Dedifferentiated amniotic fluid mesenchymal stem cell (primary cell): ENCODE measurements at regions not wholly inside any gene's neighbourhood (a gene's known extent, or its start where the extent isn't known, plus 50 kb on each side); places are given as distances from the start of the nearest gene placed in this dataset.

Experiments
- DNase-seq: peaks from one replicate; pipeline ENCODE4 v3.0.0-alpha.2; 2016; ENCODE audit errors: extremely low spot score

- no peak for DNase-seq
Observed at GRCh38 chr16:85256190-85256739, 144.0 kb upstream of the CIBAR2 start.

- no peak for DNase-seq
Observed at GRCh38 chr16:85257483-85257882, 145.2 kb upstream of the CIBAR2 start.

- DNase-seq: no peak
Observed at GRCh38 chr16:85258166-85258565, 145.9 kb upstream of the CIBAR2 start.

GRCh38 chr16:85258629-85259028 is 146.4 kb upstream of the CIBAR2 start:
- no peak for DNase-seq

GRCh38 chr16:85259115-85259831 is 147.0 kb upstream of the CIBAR2 start:
- no peak for DNase-seq

- no peak for DNase-seq
Observed at GRCh38 chr16:85259832-85260167, 147.5 kb upstream of the CIBAR2 start.

GRCh38 chr16:85261204-85261603 is 148.9 kb upstream of the CIBAR2 start:
- no peak for DNase-seq

GRCh38 chr16:85261657-85262557 is 149.6 kb upstream of the CIBAR2 start:
- no peak for DNase-seq

GRCh38 chr16:85262558-85263238 is 150.4 kb upstream of the CIBAR2 start:
- no peak for DNase-seq

- no peak for DNase-seq
Observed at GRCh38 chr16:85263239-85263585, 150.9 kb upstream of the CIBAR2 start.

- no peak for DNase-seq
Observed at GRCh38 chr16:85264752-85265151, 152.5 kb upstream of the CIBAR2 start.

GRCh38 chr16:85265161-85265784 is 153.0 kb upstream of the CIBAR2 start:
- no peak for DNase-seq

- no peak for DNase-seq
Observed at GRCh38 chr16:85265810-85266209, 153.5 kb upstream of the CIBAR2 start.

GRCh38 chr16:85266857-85267256 is 154.6 kb upstream of the CIBAR2 start:
- DNase-seq: no peak

GRCh38 chr16:85267414-85267945 is 155.2 kb upstream of the CIBAR2 start:
- no peak for DNase-seq

- DNase-seq: no peak
Observed at GRCh38 chr16:85269165-85269564, 156.9 kb upstream of the CIBAR2 start.

- no peak for DNase-seq
Observed at GRCh38 chr16:85270374-85270773, 158.1 kb upstream of the CIBAR2 start.

GRCh38 chr16:85271198-85271597 is 158.9 kb upstream of the CIBAR2 start:
- DNase-seq: no peak

GRCh38 chr16:85273293-85273692 is 161.0 kb upstream of the CIBAR2 start:
- DNase-seq: no peak

GRCh38 chr16:85274501-85274900 is 162.2 kb upstream of the CIBAR2 start:
- DNase-seq: no peak

GRCh38 chr16:85274924-85275323 is 162.7 kb upstream of the CIBAR2 start:
- no peak for DNase-seq
